ENCODE measurements at regions not wholly inside any gene's neighbourhood (a gene's known extent, or its start where the extent isn't known, plus 50 kb on each side); places are given as distances from the start of the nearest gene placed in this dataset.

DNA sequence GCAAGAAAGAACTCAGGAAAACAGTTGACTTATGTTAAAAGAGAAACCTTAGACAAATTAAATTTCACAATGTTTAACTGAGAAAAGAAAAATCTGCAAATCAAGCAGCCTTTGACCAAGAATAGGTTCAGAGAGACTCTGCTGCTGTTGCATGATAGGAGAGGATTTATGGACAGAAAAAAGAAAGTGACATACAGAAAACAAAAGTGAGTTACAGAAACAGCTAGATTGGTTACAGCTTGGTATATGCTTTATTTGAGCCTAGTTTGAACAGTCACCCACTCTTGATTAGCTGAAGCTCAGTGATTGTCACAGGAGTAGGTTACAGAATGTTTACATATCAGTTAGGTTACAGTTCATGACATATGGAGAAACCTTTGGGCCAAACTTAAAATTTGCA is 258.2 kb upstream of the SPOPL start:
- TF ChIP-seq GATA3 (IDR thresholded peaks at IDR 0.05; ENCODE audit: low read depth, low read length) (no peak), GATA2 (IDR thresholded peaks at IDR 0.05; ENCODE audit: low read depth, low read length) (no peak)
